ENCODE measurements at regions not wholly inside any gene's neighbourhood (a gene's known extent, or its start where the extent isn't known, plus 50 kb on each side); places are given as distances from the start of the nearest gene placed in this dataset.

- TF ChIP-seq CTCF (IDR thresholded peaks at IDR 0.05; ENCODE audit: low read depth, low read length, missing input control) (no peak), GABPA (IDR thresholded peaks at IDR 0.05 in 1 of 2, conservative IDR thresholded peaks at IDR 0.05 in 1 of 2) (no peak), RXRA (IDR thresholded peaks at IDR 0.05) (no peak), REST (IDR thresholded peaks at IDR 0.05) (no peak), EGR1 (IDR thresholded peaks at IDR 0.05; ENCODE audit: low read depth in 2 of 2) (no peak), YY1 (IDR thresholded peaks at IDR 0.05) (no peak), ATF3 (IDR thresholded peaks at IDR 0.05) (no peak), JUND (IDR thresholded peaks at IDR 0.05) (no peak), MAX (IDR thresholded peaks at IDR 0.05) (no peak), TAF1 (conservative IDR thresholded peaks at IDR 0.05) (no peak), RAD21 (IDR thresholded peaks at IDR 0.05) (no peak), SP1 (IDR thresholded peaks at IDR 0.05) (no peak), FOXA2 (IDR thresholded peaks at IDR 0.05) (no peak)
These were observed 94.5 kb upstream of the WSCD1 start for GRCh38 chr17:5975661-5976060.
